GM18502 (cell line): ENCODE measurements at regions not wholly inside any gene's neighbourhood (a gene's known extent, or its start where the extent isn't known, plus 50 kb on each side); places are given as distances from the start of the nearest gene placed in this dataset.

Source experiments
- ATAC-seq: cut with Tn5 transposase; IDR thresholded peaks from one replicate; pipeline ENCODE4 v1.9.1; 2021; ENCODE audit warnings: mild to moderate bottlenecking; ENCODE audit not compliant: unreplicated experiment, poor library complexity

- ATAC-seq = no peak
These were observed 209.4 kb upstream of the DPH6 start for GRCh38 chr15:35755237-35755802.

GRCh38 chr15:35756623-35757022 lies 210.7 kb upstream of the DPH6 start:
- no peak for ATAC-seq

- no peak for ATAC-seq
These were observed 211.4 kb upstream of the DPH6 start for GRCh38 chr15:35757361-35757760.

- no peak for ATAC-seq
These were observed 211.8 kb upstream of the DPH6 start for GRCh38 chr15:35757765-35758164.

- no peak for ATAC-seq
These were observed 218.9 kb upstream of the DPH6 start for GRCh38 chr15:35764661-35765519.

GRCh38 chr15:35768949-35769348 lies 223.0 kb upstream of the DPH6 start:
- no peak for ATAC-seq

- ATAC-seq = no peak
These were observed 223.7 kb upstream of the DPH6 start for GRCh38 chr15:35769656-35770055.

- ATAC-seq = no peak
These were observed 225.9 kb upstream of the DPH6 start for GRCh38 chr15:35771746-35772442.

- no peak for ATAC-seq
These were observed 228.7 kb upstream of the DPH6 start for GRCh38 chr15:35774653-35775052.

GRCh38 chr15:35775471-35775870 lies 229.5 kb upstream of the DPH6 start:
- ATAC-seq = no peak

GRCh38 chr15:35777061-35777460 lies 231.1 kb upstream of the DPH6 start:
- ATAC-seq = no peak

- ATAC-seq = no peak
These were observed 237.2 kb upstream of the DPH6 start for GRCh38 chr15:35783203-35783602.

- ATAC-seq = no peak
These were observed 238.8 kb upstream of the DPH6 start for GRCh38 chr15:35784745-35785144.

- no peak for ATAC-seq
These were observed 264.0 kb upstream of the DPH6 start for GRCh38 chr15:35810007-35810406.

- no peak for ATAC-seq
These were observed 267.6 kb upstream of the DPH6 start for GRCh38 chr15:35813573-35813972.

- no peak for ATAC-seq
These were observed 272.9 kb upstream of the DPH6 start for GRCh38 chr15:35818846-35819245.

- ATAC-seq = no peak
These were observed 276.2 kb upstream of the DPH6 start for GRCh38 chr15:35822153-35822552.

GRCh38 chr15:35827141-35827540 lies 281.2 kb upstream of the DPH6 start:
- ATAC-seq = no peak

GRCh38 chr15:35827911-35828310 lies 281.9 kb upstream of the DPH6 start:
- no peak for ATAC-seq

GRCh38 chr15:35833581-35833980 lies 287.6 kb upstream of the DPH6 start:
- ATAC-seq = no peak

GRCh38 chr15:35834216-35834830 lies 288.4 kb upstream of the DPH6 start:
- ATAC-seq = no peak
